ENCODE measurements at regions not wholly inside any gene's neighbourhood (a gene's known extent, or its start where the extent isn't known, plus 50 kb on each side); places are given as distances from the start of the nearest gene placed in this dataset.
"Not testable (repeated sequence)": the region's sequence is repeated elsewhere in the genome, so short reads cannot be mapped to it uniquely, and the experiment has no call there.

DNA sequence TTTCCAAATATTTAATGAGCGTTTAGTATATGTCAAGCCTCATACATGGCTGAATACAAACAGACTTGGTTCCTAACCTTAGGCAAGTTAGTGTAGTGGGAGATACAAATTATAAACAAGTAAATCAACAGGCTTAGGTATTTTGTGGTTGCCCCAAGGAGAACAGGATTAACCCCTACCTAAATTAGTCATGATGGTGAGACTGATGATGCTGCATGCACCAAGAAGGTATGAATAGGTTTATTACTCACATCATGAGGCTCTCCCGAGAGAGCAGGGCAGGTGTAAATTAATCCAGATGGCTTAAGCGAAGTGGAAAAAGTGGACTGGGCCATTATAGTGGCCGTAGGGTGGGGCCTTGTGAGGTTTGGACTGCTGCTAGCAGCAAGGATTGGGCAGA lies 118.1 kb upstream of the GCFC2 start:
- Histone ChIP-seq H3K36me3 (no peaks in the 10 kb centered on the region), H3K4me1 (no peaks in the 10 kb centered on the region), H3K27ac (no peak overlapping the region), H3K4me3 (no peak overlapping the region), H3K9me3 (peaks cover 0 to 5% (median under 1%) of the 10 kb centered on the region in 4 donors), H3K27me3 (no peaks in the 10 kb centered on the region)
- TF ChIP-seq POLR2A (IDR thresholded peaks at IDR 0.05) (no peak), EP300 (IDR thresholded peaks at IDR 0.05) (no peak)
- TF ChIP-seq, protein P1, sequence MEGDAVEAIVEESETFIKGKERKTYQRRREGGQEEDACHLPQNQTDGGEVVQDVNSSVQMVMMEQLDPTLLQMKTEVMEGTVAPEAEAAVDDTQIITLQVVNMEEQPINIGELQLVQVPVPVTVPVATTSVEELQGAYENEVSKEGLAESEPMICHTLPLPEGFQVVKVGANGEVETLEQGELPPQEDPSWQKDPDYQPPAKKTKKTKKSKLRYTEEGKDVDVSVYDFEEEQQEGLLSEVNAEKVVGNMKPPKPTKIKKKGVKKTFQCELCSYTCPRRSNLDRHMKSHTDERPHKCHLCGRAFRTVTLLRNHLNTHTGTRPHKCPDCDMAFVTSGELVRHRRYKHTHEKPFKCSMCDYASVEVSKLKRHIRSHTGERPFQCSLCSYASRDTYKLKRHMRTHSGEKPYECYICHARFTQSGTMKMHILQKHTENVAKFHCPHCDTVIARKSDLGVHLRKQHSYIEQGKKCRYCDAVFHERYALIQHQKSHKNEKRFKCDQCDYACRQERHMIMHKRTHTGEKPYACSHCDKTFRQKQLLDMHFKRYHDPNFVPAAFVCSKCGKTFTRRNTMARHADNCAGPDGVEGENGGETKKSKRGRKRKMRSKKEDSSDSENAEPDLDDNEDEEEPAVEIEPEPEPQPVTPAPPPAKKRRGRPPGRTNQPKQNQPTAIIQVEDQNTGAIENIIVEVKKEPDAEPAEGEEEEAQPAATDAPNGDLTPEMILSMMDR (IDR thresholded peaks at IDR 0.05), result no peak
- 72 to 85% methylated on average over 4 of the region's 4 CpGs for WGBS, 2 donors
- DNase-seq (ENCODE audit: low spot score in 2 of 2), result no peak

DNA sequence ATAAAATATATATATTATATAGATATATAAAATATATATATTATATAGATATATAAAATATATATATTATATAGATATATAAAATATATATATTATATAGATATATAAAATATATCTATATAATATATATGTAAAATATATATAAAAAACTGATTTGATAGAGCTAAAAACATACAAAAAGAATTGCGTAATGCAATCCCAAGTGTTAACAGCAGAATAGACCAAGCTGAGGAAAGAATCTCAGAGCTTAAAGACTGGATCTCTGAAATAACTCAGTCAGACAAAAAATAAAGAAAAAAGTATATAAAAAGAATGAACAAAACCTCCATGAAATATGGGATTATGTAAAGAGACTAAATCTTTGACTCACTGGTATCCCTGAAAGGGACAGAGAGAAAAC lies 112.8 kb upstream of the GCFC2 start:
- H3K27ac ChIP-seq; DNase-seq (ENCODE audit: low spot score in 2 of 2); H3K4me1 ChIP-seq; H3K27me3 ChIP-seq; H3K4me3 ChIP-seq; H3K9me3 ChIP-seq; H3K36me3 ChIP-seq: not testable (repeated sequence)
- WGBS, 2 donors, result 97 to 98% methylated on average over 1 of the region's 1 CpG

DNA sequence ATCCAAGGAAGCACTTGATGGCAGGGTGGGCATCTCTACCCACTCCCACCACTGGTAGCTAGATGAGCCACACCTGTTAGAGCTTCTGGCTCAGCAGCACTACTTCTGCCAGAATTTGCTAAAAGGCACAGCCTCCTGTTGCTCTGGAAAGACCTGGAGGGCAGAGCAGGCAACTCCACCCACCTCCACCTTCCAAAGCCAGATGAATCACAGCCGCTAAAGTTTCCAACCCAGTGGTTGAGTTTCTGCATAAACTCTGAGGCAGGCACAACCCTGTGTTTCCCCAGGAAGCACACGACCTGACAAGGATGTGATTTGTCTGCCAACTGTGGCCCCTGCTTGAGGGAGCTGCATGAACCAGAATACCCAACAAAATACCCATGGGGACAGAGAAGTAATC lies 111.6 kb upstream of the GCFC2 start:
- WGBS, 2 donors, result 82 to 86% methylated on average over 2 of the region's 2 CpGs
- no peak for DNase-seq (ENCODE audit: low spot score in 2 of 2)
- Histone ChIP-seq H3K27me3 (no peaks in the 10 kb centered on the region), H3K9me3 (peaks cover 0 to 14% (median 2%) of the 10 kb centered on the region in 4 donors), H3K36me3 (no peaks in the 10 kb centered on the region), H3K4me1 (no peaks in the 10 kb centered on the region), H3K27ac (no peak overlapping the region), H3K4me3 (no peak overlapping the region)
- no peak for TF ChIP-seq EP300 (IDR thresholded peaks at IDR 0.05)
- TF ChIP-seq, protein P1 (IDR thresholded peaks at IDR 0.05), result no peak

DNA sequence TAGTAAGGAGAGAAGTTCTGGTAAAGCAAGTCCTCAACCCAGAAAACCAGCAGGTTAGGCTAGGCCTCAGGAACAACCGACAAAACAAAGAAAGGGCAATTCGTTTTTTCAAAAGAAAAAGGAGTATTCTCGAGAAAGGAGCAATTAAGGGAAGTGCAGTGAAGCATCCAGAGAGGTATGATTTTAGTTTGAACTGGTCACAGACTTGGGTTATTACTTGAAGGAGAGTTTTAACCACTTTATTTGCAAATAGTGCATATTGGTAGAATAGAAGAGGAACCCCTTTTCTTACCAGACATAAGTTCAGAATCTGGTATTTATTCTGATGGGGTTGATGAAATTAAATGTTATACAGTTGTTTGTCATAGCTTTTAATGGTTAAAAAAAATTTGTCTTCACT lies 110.0 kb upstream of the GCFC2 start:
- no peak overlapping the region for H3K4me3 ChIP-seq
- no peak for DNase-seq (ENCODE audit: low spot score in 2 of 2)
- WGBS, 2 donors, result 84 to 87% methylated on average over 3 of the region's 3 CpGs
- H3K27me3 ChIP-seq, result no peaks in the 10 kb centered on the region
- H3K4me1 ChIP-seq, result no peaks in the 10 kb centered on the region
- no peak for TF ChIP-seq POLR2A (IDR thresholded peaks at IDR 0.05)
- TF ChIP-seq EP300 (IDR thresholded peaks at IDR 0.05), result no peak
- TF ChIP-seq, protein P1 (IDR thresholded peaks at IDR 0.05), result no peak
- peaks cover 0 to 14% (median 2%) of the 10 kb centered on the region in 4 donors for H3K9me3 ChIP-seq
- no peaks in the 10 kb centered on the region for H3K36me3 ChIP-seq
- H3K27ac ChIP-seq, result no peak overlapping the region

DNA sequence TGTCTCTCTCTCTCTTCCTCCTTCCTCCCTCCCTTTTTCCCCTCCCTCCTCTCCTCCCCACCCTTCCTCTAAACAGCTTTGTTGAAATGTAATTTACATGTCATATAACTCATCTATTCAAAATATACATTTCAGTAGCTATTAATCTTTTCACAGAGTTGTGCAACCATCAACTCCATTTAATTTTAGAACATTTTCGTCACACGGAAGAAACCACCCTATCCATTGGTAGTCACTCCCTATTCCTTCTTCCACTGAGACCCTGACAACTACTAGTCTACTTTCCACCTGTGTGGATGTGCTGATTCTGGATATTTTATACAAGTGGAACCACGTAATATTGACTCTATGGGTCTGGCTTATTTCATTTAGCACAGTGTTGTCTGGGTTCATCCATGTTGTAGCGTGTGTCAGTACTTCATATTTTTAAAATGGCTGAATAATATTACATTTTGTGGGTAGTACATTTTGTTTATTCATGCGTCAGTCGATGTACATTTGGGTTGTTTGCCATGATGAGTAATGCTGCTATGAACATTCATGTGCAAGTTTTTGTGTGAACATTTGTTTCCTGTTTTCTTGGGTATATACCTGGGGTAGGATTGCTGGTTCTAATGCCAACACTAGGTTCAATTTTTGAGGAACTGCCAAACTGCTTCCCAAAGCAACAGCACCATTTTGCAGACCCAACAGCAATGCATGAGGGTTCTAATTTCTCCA lies 100.1 kb upstream of the GCFC2 start:
- no peak for TF ChIP-seq POLR2A (IDR thresholded peaks at IDR 0.05)
- TF ChIP-seq, protein P1 (IDR thresholded peaks at IDR 0.05), result no peak
- TF ChIP-seq EP300 (IDR thresholded peaks at IDR 0.05), result no peak
- H3K4me1 ChIP-seq, result no peaks in the 10 kb centered on the region
- H3K36me3 ChIP-seq, result no peaks in the 10 kb centered on the region
- no peaks in the 10 kb centered on the region for H3K27me3 ChIP-seq
- DNase-seq (ENCODE audit: low spot score in 2 of 2), result no peak
- 93 to 96% methylated on average over 6 of the region's 6 CpGs for WGBS, 2 donors
- H3K4me3 ChIP-seq, result no peak overlapping the region
- H3K9me3 ChIP-seq, result no peaks in the 10 kb centered on the region
- H3K27ac ChIP-seq, result no peak overlapping the region
